ENCODE measurements at regions not wholly inside any gene's neighbourhood (a gene's known extent, or its start where the extent isn't known, plus 50 kb on each side); places are given as distances from the start of the nearest gene placed in this dataset.

DNA sequence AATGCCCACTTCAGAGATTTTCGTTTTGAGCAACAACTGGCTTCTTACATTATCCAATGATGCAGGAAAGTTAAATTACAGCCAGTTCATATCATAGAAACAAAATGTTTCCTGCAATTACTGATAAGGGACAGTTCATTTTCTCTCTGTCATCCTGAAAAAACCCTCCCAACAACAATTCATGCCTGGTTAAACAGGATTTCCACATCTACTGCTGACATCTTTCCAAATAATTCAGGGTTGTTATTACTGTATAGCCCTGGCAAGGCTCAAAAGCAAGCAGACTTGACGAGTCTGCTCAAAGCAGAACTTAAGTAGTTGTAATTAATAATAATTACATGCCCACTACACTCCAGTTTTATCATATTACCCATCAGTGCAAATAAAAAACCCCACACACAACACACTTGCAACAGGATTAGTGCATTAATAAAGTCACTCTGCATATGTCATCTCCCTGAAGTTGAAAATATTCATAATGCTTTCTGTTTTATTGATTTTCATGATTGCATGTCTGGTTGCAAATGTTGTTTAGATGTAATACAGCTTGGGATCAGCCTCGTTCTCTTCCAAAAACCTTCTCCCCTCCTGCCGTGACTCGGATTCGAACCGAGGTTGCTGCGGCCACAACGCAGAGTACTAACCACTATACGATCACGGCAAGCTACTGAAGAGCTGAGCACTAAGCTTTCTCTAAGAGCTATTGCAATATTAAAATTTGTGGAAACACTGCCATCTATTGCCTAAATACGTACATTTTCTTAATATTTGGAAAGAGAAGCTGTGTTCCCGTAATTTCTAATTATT lies 119.6 kb upstream of the NFIB start:
- TF ChIP-seq, protein P1, sequence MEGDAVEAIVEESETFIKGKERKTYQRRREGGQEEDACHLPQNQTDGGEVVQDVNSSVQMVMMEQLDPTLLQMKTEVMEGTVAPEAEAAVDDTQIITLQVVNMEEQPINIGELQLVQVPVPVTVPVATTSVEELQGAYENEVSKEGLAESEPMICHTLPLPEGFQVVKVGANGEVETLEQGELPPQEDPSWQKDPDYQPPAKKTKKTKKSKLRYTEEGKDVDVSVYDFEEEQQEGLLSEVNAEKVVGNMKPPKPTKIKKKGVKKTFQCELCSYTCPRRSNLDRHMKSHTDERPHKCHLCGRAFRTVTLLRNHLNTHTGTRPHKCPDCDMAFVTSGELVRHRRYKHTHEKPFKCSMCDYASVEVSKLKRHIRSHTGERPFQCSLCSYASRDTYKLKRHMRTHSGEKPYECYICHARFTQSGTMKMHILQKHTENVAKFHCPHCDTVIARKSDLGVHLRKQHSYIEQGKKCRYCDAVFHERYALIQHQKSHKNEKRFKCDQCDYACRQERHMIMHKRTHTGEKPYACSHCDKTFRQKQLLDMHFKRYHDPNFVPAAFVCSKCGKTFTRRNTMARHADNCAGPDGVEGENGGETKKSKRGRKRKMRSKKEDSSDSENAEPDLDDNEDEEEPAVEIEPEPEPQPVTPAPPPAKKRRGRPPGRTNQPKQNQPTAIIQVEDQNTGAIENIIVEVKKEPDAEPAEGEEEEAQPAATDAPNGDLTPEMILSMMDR (IDR thresholded peaks at IDR 0.05; ENCODE audit: insufficient read depth, low read length): no peak
- no peak for TF ChIP-seq POLR2AphosphoS5 (IDR thresholded peaks at IDR 0.05; ENCODE audit: low read depth)
- TF ChIP-seq, protein P2, sequence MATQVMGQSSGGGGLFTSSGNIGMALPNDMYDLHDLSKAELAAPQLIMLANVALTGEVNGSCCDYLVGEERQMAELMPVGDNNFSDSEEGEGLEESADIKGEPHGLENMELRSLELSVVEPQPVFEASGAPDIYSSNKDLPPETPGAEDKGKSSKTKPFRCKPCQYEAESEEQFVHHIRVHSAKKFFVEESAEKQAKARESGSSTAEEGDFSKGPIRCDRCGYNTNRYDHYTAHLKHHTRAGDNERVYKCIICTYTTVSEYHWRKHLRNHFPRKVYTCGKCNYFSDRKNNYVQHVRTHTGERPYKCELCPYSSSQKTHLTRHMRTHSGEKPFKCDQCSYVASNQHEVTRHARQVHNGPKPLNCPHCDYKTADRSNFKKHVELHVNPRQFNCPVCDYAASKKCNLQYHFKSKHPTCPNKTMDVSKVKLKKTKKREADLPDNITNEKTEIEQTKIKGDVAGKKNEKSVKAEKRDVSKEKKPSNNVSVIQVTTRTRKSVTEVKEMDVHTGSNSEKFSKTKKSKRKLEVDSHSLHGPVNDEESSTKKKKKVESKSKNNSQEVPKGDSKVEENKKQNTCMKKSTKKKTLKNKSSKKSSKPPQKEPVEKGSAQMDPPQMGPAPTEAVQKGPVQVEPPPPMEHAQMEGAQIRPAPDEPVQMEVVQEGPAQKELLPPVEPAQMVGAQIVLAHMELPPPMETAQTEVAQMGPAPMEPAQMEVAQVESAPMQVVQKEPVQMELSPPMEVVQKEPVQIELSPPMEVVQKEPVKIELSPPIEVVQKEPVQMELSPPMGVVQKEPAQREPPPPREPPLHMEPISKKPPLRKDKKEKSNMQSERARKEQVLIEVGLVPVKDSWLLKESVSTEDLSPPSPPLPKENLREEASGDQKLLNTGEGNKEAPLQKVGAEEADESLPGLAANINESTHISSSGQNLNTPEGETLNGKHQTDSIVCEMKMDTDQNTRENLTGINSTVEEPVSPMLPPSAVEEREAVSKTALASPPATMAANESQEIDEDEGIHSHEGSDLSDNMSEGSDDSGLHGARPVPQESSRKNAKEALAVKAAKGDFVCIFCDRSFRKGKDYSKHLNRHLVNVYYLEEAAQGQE (IDR thresholded peaks at IDR 0.05; ENCODE audit: insufficient replicate concordance, low read depth): no peak

Measured in HL-60 (cell line).